ENCODE measurements at regions not wholly inside any gene's neighbourhood (a gene's known extent, or its start where the extent isn't known, plus 50 kb on each side); places are given as distances from the start of the nearest gene placed in this dataset.

DNA sequence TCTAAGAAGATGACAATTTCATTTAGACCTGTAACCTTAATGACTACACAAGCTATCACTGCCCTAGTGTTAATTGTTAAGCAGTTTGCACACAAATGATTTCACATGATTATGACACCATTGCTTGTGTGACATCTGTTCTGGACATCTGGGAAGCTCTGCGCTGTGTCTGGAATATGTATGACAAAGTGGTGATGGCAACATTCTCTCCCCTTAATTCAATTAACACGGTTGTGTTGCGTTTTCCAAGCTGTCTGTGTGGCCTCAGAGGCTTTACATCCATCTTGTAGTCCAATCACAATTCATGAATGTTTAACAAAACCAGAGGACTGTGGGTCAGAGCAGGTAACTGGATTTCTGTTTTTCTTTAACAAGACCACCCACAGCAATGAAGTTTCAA, 204.4 kb downstream of the COG6 start:
- no peak for DNase-seq

DNA sequence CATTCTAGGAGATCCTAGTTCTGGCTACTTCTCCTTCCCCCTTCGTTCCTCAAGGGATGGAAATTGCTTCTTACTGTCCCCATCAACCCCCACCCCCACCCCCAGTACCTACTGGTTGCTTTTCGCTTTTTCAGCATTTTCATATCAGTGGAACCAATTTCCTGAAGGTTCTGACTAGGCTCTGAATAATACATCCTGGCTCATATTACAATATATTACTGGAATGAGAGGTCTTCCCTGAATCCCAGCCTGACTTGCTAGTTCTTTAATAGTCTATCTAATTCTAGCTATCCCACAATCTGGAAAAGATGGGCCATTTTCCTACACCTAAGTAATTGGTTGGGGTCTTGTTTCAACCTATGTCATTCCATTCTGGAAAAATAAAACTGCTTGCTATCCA, 207.4 kb downstream of the COG6 start:
- DNase-seq: no peak

GRCh38 chr13:39864221-39864620, 208.8 kb downstream of the COG6 start:
- DNase-seq: no peak

- DNase-seq: no peak
Measured at GRCh38 chr13:39866722-39867121, 211.3 kb downstream of the COG6 start.

DNA sequence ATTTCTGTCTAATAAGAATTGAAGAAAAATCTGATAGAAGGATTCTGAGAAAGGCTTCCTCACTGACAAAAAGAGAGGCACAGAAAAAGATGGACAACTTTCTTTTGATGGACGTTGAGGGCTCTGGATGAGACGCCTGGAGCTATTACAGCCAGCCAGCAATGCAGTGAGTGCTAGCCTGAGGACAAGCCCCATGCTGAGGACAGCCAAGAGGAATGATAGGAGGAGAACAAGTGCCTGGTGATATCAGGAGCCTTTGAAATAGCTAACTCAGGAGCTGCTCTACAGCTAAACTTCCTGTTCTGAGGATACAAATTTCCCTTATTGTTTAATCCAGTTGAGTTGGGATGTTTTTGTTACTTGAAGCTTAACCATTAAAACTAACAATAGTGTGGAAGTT, 212.3 kb downstream of the COG6 start:
- DNase-seq: no peak

- DNase-seq: no peak
Measured at GRCh38 chr13:39870197-39870747, 214.8 kb downstream of the COG6 start.

DNA sequence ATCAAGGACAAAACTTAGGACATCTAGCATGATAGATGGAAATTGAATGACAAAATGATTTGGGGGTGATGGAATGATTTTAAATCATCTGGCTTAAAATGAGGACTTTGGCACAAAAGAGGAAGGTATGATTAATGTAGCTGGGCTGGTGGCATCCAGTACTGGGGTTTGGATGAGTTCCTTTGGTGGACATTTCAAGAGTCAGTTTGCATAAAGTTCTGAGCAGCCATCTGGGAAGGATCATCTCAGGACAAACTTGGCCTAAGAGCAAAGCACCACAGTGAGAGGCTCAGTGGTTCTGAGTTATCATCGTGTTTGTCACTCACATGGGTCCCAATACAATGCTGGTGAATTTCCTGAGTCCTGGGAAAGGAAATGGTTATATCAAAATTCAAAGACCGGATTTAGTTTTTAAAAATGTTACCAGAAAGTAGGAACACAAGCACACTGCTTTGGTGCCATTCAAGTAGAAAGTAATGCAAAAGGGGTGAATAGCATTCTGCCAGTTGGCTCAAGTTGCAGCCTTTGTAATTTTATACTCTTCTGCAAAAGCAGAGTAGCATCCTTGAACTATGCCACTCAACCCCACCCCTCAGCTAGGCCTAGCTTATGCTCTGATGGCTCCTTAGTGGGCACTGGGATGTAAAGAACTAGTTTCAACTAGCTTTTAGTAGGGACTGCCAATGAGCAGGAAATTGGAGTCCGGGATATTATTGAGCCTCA, 219.0 kb downstream of the COG6 start:
- no peak for DNase-seq

DNA sequence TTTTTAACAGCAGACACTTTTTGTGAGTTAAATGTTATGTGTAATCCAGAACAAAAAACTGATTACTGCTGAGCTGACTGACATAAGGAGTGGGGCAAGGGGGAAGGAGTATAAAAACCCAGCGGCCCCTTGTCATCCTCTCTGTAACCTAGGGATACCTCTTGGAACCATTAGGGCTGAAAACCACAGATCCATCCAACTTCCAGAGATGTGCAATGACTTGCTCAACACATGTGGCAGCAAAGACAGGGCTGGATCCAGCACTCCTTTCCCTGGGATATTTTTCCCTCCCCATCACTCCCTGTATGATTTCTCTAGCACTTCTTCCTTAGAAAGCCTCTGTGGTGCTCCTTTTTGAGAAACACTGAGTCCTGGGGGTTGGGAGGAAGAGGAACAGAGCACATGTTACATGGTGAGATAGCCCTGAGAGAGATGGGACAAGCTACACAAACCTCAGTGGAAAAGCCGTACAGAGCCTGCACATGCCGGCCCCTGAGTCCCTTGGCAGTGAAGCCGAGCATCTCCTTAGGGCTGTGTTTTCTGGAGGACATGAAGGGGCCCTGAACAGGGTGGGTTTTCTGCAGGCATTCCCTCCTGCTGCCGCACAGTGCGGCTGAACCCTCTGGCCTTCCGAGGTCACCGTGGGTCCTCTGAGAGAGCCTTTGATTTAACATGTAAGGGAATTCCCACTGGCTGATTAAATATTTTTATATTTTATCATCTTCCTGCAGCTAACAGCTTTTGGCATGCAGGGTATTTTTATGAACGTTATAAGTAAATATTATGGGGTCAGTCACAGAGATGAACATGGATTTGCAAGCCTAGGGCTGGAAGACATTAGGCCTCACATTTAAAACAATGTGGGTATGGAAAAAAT, 219.9 kb downstream of the COG6 start:
- no peak for DNase-seq

GRCh38 chr13:39876258-39876657, 220.8 kb downstream of the COG6 start:
- DNase-seq: no peak

DNA sequence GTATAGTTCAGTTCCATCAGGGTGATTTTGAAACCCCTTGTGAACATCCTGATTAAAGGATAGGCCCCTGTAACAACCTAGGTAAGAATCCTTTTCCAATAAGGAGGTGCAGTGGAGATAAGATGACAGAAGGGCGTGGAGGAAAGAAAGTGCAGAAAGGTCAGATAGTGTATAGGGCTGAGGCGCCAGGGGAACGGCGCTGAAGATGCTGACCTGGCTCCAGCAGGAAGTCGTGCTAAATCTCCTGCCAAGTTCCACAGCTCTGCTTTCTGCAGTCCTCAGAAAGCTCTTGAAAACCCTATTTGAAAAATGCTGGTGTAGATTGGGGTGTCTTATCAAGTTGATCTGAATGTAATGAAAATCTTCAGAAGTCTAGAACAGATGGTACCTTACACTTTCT, 221.7 kb downstream of the COG6 start:
- no peak for DNase-seq

DNA sequence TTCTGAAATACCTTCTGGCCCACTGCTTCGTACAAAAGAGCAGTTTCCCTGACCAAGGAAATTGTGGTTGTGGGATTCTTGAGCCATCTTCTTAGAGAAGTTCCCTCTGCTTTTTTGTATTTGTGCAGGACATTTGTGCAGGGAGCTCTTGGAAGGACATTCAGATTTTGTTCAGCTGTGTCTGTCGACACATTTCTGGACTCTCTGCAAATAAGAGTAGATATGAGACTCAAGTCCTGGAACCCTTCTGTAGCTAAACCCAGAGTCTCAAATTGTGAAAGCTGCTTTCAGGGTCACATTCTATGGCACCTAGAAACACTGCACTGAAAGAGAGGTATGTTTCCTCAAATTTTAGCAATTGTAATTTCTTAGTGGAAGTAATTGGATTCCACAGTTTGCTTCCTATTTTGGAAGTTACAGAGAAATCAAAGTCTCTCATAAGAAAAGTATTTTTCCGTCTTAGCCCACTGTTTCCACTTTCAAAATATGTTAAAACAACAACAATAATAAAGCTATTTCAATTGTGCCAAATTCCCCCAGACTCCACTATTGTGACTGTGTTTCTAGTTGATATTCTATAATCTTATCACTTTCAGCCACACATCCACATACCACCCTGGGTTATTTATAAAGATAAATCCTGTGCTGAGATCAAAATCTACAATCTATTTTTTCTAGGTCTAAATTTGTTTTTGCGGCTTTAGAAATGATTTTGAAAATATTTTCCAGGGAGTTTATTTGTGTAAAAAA, 224.0 kb downstream of the COG6 start:
- DNase-seq: no peak

GRCh38 chr13:39881383-39881782, 225.9 kb downstream of the COG6 start:
- DNase-seq: no peak

DNA sequence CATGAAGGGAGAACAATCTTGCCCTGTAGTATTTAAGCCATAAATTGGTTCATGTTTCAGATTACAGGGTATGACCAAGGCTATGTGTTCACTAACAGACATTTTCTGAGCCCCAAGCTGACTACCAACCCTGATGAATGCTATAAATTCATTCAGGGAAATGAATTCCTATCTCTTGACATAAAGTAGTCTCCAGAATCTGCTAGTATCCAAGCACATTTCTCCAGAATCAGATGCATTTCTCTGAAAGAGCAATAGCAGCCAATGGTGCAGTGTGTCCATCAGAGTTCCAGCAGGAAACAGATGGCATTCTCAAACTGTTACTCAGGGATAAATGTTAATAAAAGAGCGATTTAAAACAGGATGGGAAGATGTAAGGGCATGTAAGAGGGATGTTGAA, 226.4 kb downstream of the COG6 start:
- DNase-seq: no peak

- no peak for DNase-seq
Measured at GRCh38 chr13:39884166-39884565, 228.7 kb downstream of the COG6 start.

DNA sequence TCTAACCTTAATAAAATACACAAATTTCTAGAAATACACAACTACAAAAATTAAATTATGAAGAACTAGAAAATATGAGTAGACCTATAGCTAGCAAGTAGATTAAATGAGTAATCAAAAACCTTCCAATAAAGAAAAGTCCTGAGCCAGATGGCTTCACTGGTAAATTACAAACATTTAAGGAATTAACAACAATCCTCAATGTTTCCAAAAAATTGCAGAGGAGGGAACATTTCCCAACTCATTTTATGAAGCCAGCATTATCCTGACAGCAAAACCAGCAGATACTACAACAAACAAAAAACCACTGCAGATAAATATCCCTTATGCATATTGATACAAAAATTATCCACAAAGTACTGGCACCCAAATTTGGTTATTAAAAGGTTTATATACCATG, 230.9 kb downstream of the COG6 start:
- DNase-seq: no peak

DNA sequence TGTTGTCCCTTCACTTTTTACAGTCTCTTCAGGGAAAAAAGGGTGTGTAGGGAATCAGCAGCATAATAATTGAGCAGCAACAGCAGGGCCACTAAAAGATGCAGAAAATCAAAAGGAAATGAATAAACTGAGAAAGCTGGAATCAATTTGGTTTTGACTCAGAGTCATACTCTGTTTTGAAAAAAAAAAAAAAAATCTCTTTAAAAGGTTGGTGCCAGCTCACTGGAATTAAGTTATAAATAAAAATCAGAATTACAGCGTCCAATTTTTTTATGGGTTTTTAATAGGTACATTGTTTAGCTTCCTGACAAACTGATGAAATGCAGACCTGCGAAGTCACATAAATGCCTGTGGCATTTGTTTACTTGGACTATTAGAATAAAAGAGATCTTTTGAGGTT, 231.9 kb downstream of the COG6 start:
- no peak for DNase-seq

- DNase-seq: no peak
Measured at GRCh38 chr13:39888865-39889810, 233.7 kb downstream of the COG6 start.

- DNase-seq: no peak
Measured at GRCh38 chr13:39890537-39890936, 235.1 kb downstream of the COG6 start.

DNA sequence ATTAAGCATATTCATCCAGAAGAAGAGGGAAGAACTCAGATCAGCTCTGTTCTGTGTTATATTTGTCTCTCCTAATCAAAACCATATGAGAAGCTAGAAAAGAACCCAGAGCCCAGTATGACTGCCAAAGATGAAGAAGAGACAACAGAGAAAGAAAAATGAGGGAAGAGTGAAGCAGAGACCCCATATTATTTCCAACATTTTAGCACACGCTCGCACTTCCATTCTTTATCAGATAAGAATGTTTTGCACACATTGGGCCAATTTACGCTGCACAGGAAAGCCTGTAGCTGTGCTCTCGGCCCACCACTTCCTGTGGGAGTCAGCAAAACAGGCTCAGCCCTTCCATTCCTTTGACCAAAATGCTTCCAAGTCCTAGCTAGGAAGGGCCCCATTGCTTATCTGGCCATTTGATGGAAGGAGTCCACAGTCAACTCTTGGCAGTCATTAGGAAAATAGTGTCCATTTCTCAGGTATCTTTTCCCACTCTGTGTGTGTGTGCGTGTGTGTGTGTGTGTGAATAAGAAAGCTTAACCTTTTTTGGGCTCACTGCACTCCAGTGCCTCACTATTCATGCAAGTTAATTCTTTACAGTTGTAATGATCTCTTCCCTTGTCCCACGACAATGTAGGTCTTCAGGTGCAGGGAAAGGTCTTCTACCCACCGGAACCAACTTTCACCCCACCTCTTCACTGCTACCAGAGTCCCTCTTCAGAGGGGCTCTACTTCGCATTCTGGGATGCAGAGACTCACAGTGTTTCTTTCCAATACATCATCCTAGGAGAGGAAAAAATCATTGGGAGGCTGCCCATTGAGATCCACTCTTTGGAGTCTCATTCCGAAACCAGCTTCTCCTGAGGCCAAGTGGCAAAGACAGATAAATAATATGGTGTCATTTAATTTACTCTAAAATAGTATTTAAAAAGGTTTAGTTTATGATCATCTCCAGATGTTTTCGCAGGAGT, 237.5 kb downstream of the COG6 start:
- DNase-seq: no peak

GRCh38 chr13:39893808-39894207, 238.3 kb downstream of the COG6 start:
- no peak for DNase-seq

GRCh38 chr13:39894586-39894985, 239.1 kb downstream of the COG6 start:
- no peak for DNase-seq

Data from effector CD4-positive, alpha-beta T cell (primary cell).